T-helper 1 cell treated with Interleukin-12 subunit alpha and Interleukin-12 subunit beta and Interleukin-4 antibody, amounts not matched to agents 30 ng/mL and 1 ng/mL, for 36 hours (primary cell): ENCODE measurements at regions not wholly inside any gene's neighbourhood (a gene's known extent, or its start where the extent isn't known, plus 50 kb on each side); places are given as distances from the start of the nearest gene placed in this dataset.
"Not testable (repeated sequence)": the region's sequence is repeated elsewhere in the genome, so short reads cannot be mapped to it uniquely, and the experiment has no call there.

Experiments used
- intact Hi-C: fragments of 100-400 bp; cut with micrococcal nuclease; formaldehyde crosslinking; loops from one replicate; pipeline ENCODE4 v1.15.1; 2024

GRCh38 chr11:45388472-45388871, 102.3 kb upstream of the SYT13 start:
- intact Hi-C loops, result no loop called here

- intact Hi-C loops, result not testable (repeated sequence)
Measured at GRCh38 chr11:45387885-45388284, 101.7 kb upstream of the SYT13 start.

GRCh38 chr11:45386972-45387371, 100.8 kb upstream of the SYT13 start:
- intact Hi-C loops, result no loop called here

- intact Hi-C loops, result no loop called here
Measured at GRCh38 chr11:45385844-45386243, 99.7 kb upstream of the SYT13 start.

- intact Hi-C loops, result no loop called here
Measured at GRCh38 chr11:45385423-45385822, 99.3 kb upstream of the SYT13 start.

GRCh38 chr11:45384711-45385241, 98.6 kb upstream of the SYT13 start:
- intact Hi-C loops, result no loop called here

GRCh38 chr11:45384016-45384415, 97.9 kb upstream of the SYT13 start:
- intact Hi-C loops, result no loop called here

GRCh38 chr11:45383224-45383623, 97.1 kb upstream of the SYT13 start:
- intact Hi-C loops, result no loop called here

GRCh38 chr11:45382133-45382878, 96.2 kb upstream of the SYT13 start:
- intact Hi-C loops, result no loop called here

GRCh38 chr11:45379162-45379863, 93.2 kb upstream of the SYT13 start:
- intact Hi-C loops, result no loop called here

- intact Hi-C loops, result no loop called here
Measured at GRCh38 chr11:45378516-45378915, 92.4 kb upstream of the SYT13 start.

GRCh38 chr11:45374653-45375059, 88.5 kb upstream of the SYT13 start:
- intact Hi-C loops, result no loop called here

- intact Hi-C loops, result no loop called here
Measured at GRCh38 chr11:45374130-45374529, 88.0 kb upstream of the SYT13 start.

- intact Hi-C loops, result no loop called here
Measured at GRCh38 chr11:45373506-45374035, 87.4 kb upstream of the SYT13 start.

GRCh38 chr11:45372414-45372813, 86.3 kb upstream of the SYT13 start:
- intact Hi-C loops, result not testable (repeated sequence)

GRCh38 chr11:45371251-45372115, 85.3 kb upstream of the SYT13 start:
- intact Hi-C loops, result loop anchor here (1.0 to 2.0 kb wide), 3 partner anchors 31 to 400 kb away; no protein-coding TSS in a partner anchor

- intact Hi-C loops, result no loop called here
Measured at GRCh38 chr11:45369313-45369712, 83.2 kb upstream of the SYT13 start.

GRCh38 chr11:45368697-45369096, 82.6 kb upstream of the SYT13 start:
- intact Hi-C loops, result no loop called here

GRCh38 chr11:45366619-45367190, 80.6 kb upstream of the SYT13 start:
- intact Hi-C loops, result no loop called here

- intact Hi-C loops, result no loop called here
Measured at GRCh38 chr11:45365961-45366618, 79.9 kb upstream of the SYT13 start.
